Lower leg skin (tissue), 4 donors: ENCODE measurements at regions not wholly inside any gene's neighbourhood (a gene's known extent, or its start where the extent isn't known, plus 50 kb on each side); places are given as distances from the start of the nearest gene placed in this dataset.

Experiments
- DNase-seq, 2 donors: peaks; one replicate each; pipeline ENCODE4 v3.0.0-alpha.2; 2019; ENCODE audit warnings: low spot score in 2 of 2
- H3K4me3 ChIP-seq: fragments of 200-600 bp; sonication (generic); 2 replicates; pipeline ENCODE4 v1.5.1; 2017; ENCODE audit warnings: mild to moderate bottlenecking, low read depth; ENCODE audit not compliant: poor library complexity, severe bottlenecking
- CTCF ChIP-seq, 3 donors: fragments of 450-650 bp; IDR thresholded peaks; one replicate each; pipeline ENCODE4 v1.5.1; 2016; ENCODE audit warnings: antibody characterized with exemption in 3 of 3, mild to moderate bottlenecking in 3 of 3, moderate library complexity in 2 of 3
- POLR2A ChIP-seq, 2 donors: fragments of 450-650 bp; IDR thresholded peaks; one replicate each; pipeline ENCODE4 v1.6.1; 2016 to 2017; ENCODE audit warnings: antibody characterized with exemption in 2 of 2, mild to moderate bottlenecking in 1 of 2, moderate library complexity in 1 of 2
- WGBS, 2 donors: methylation state at CpG; one replicate each; pipeline ENCODE4 v1.1.5; 2018; 5-methylcytosine and 5-hydroxymethylcytosine counted together
- intact Hi-C: fragments of 100-400 bp; cut with DNase I; formaldehyde crosslinking; loops from one replicate; pipeline ENCODE4 v1.15.0; 2023; ENCODE audit warnings: low total_unique reads

- H3K4me3 ChIP-seq, result no peak overlapping the region
- DNase-seq, result no peak
- intact Hi-C loops, result no loop called here
- no peak for TF ChIP-seq POLR2A (IDR thresholded peaks at IDR 0.05)
- TF ChIP-seq CTCF (IDR thresholded peaks at IDR 0.05), result no peak
Measured at GRCh38 chr12:68418137-68418460, 85.9 kb upstream of the MDM1 start.

GRCh38 chr12:68420225-68421010 lies 88.3 kb upstream of the MDM1 start:
- H3K4me3 ChIP-seq, result no peak overlapping the region
- no peak for DNase-seq
- intact Hi-C loops, result no loop called here
- 66% methylated on average over 11 of the region's 11 CpGs for WGBS, 2 donors
- TF ChIP-seq POLR2A (IDR thresholded peaks at IDR 0.05) (no peak), CTCF (IDR thresholded peaks at IDR 0.05) (no peak)

GRCh38 chr12:68422159-68422558 lies 90.0 kb upstream of the MDM1 start:
- no peak overlapping the region for H3K4me3 ChIP-seq
- DNase-seq, result no peak
- 78 to 89% methylated on average over 3 of the region's 3 CpGs for WGBS, 2 donors
- no peak for TF ChIP-seq POLR2A (IDR thresholded peaks at IDR 0.05)
- TF ChIP-seq CTCF (IDR thresholded peaks at IDR 0.05), result no peak
- intact Hi-C loops, result no loop called here

GRCh38 chr12:68422956-68423574 lies 90.9 kb upstream of the MDM1 start:
- H3K4me3 ChIP-seq, result no peak overlapping the region
- DNase-seq, result no peak
- TF ChIP-seq POLR2A (IDR thresholded peaks at IDR 0.05) (no peak), CTCF (IDR thresholded peaks at IDR 0.05) (no peak)
- WGBS, 2 donors, result 68 to 75% methylated on average over 7 of the region's 7 CpGs
- intact Hi-C loops, result no loop called here

GRCh38 chr12:68425998-68426397 lies 93.8 kb upstream of the MDM1 start:
- 68 to 76% methylated on average over 2 of the region's 2 CpGs for WGBS, 2 donors
- no peak for DNase-seq
- H3K4me3 ChIP-seq, result no peak overlapping the region
- TF ChIP-seq CTCF (IDR thresholded peaks at IDR 0.05), result no peak
- intact Hi-C loops, result no loop called here

GRCh38 chr12:68428211-68428610 lies 96.0 kb upstream of the MDM1 start:
- no peak for TF ChIP-seq CTCF (IDR thresholded peaks at IDR 0.05)
- TF ChIP-seq POLR2A (IDR thresholded peaks at IDR 0.05), result no peak
- intact Hi-C loops, result no loop called here
- DNase-seq, result no peak
- H3K4me3 ChIP-seq, result no peak overlapping the region
- 95 to 97% methylated on average over 4 of the region's 4 CpGs for WGBS, 2 donors
